Omental fat pad (tissue), 3 donors: ENCODE measurements at regions not wholly inside any gene's neighbourhood (a gene's known extent, or its start where the extent isn't known, plus 50 kb on each side); places are given as distances from the start of the nearest gene placed in this dataset.

Experiments used
- ATAC-seq: fragments of 150-250 bp; one replicate; pipeline ENCODE4 v1.9.1; 2016; ENCODE audit warnings: mild to moderate bottlenecking, moderate library complexity; ENCODE audit not compliant: low FRiP score
- DNase-seq: peaks from one replicate; pipeline ENCODE4 v3.0.0-alpha.2; 2019; ENCODE audit warnings: low spot score
- CTCF ChIP-seq, 3 donors: fragments of 450-650 bp; IDR thresholded peaks; one replicate each; pipeline ENCODE4 v1.5.1; 2016 to 2017; ENCODE audit warnings: antibody characterized with exemption in 3 of 3, mild to moderate bottlenecking in 3 of 3, moderate library complexity in 2 of 3

DNA sequence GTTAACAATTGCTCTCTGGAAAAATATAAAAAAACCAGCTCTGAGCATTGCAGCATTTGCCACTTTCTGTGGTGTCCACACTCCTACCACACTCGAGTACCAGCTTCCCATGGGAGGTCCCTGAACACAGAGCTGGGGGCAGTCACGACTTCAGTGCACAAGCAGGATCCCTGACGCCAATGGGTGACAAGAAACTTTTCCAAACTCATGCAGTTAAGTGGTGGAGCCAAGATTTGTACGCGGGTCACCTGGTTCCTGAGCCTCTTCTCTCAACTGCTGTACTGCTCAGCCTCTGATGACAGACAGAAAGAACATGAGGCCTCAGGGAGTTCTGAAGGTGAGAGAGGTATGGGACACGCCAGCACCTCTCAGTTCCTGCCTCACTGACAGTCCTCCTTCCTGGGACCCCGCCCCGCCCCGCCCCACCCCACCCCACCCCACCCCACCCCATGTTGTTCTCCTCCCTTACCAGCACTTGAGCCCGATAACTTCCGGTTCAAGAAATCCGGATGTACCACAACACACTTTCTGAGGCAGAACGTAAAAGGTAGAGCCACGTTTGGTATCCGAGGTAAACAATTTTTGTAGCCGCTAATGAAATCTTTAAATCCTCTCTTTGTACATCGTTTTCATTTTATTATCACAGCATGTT lies 287.6 kb downstream of the MYCN start:
- TF ChIP-seq CTCF (IDR thresholded peaks at IDR 0.05) = no peak
- ATAC-seq = no peak
- no peak for DNase-seq

DNA sequence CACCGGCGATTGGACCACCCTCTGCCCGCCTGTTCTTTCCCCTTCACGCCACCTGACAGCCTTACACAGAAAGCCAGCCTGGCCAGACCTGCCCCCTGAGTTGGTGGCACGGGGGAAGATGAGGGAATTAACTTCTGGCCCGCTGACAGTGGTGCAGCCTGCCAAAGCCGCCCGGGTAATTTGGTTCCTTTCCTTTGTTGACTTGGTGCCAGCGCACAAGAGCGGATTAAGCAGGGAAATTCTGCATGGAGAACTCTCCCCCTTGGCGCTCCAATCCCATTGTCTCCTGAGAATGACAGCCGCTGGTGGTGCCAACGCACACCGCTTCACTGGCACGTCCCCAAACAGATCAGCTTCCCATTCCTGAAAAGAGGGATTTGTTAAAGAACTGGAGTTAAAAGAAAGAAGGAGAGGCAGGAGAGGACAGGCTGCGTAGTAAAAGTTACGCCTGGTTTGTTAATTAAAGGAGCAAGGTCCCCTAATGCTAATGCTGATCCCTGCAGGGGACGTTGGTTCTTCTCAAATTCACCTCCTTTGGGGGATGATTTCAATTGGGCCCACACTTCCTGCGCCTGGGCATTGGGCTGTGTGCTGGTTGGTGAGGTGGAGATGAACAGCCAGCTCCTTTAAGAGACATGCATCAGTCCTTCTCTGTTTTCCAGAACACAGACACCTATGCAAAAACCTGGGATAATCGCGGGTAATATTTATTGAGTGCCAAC lies 286.8 kb downstream of the MYCN start:
- DNase-seq = no peak
- no peak for ATAC-seq
- no peak for TF ChIP-seq CTCF (IDR thresholded peaks at IDR 0.05)

DNA sequence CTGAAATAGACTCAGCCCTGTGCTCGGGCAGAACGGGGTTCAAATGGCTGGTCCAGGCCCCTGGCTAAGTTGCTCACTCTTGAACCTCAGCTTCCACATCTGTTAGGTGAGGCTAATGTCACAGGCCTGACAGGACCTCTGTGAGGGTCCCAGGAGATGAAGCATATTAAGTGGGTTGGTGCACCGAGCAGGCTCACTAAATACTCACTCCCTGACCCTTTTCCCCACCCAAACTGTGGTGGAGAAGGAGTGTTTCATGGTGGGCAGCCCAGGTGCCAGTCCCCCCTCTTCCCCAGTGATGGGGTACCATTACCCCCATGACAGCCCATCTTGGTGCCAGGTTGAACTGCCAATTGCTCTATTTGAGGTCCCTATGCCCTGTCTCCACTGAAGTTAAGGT lies 286.0 kb downstream of the MYCN start:
- no peak for ATAC-seq
- DNase-seq = no peak
- no peak for TF ChIP-seq CTCF (IDR thresholded peaks at IDR 0.05)

- TF ChIP-seq CTCF (IDR thresholded peaks at IDR 0.05) = no peak
- no peak for DNase-seq
- no peak for ATAC-seq
Observed at GRCh38 chr2:16225545-16225944, 285.2 kb downstream of the MYCN start.

GRCh38 chr2:16225071-16225470 lies 284.7 kb downstream of the MYCN start:
- no peak for TF ChIP-seq CTCF (IDR thresholded peaks at IDR 0.05)
- ATAC-seq (no peak), DNase-seq (no peak)

- DNase-seq (no peak), ATAC-seq (no peak)
- no peak for TF ChIP-seq CTCF (IDR thresholded peaks at IDR 0.05)
Observed at GRCh38 chr2:16224298-16225045, 284.1 kb downstream of the MYCN start.
